Lung (tissue), 11 donors: ENCODE measurements at regions not wholly inside any gene's neighbourhood (a gene's known extent, or its start where the extent isn't known, plus 50 kb on each side); places are given as distances from the start of the nearest gene placed in this dataset.

ENCODE experiments used
- ATAC-seq: fragments of 200-7000 bp; cut with Tn5 transposase; one replicate; pipeline ENCODE4 v1.9.1; 2020; ENCODE audit warnings: moderate number of reproducible peaks; ENCODE audit not compliant: insufficient read depth, low FRiP score
- DNase-seq, 3 donors: peaks; one replicate each; pipeline ENCODE4 v3.0.0-alpha.2; 2013 to 2017
- H3K27ac ChIP-seq, 2 donors: one replicate each; pipeline ENCODE4 v1.5.1; 2013; ENCODE audit warnings: mild to moderate bottlenecking in 2 of 2, moderate library complexity in 2 of 2, control low read depth in 1 of 2, inconsistent platforms in 1 of 2, low read depth in 1 of 2, low read length in 1 of 2
- H3K27me3 ChIP-seq, 3 donors: one replicate each; pipeline ENCODE4 v1.5.1; 2013; ENCODE audit warnings: low read length in 2 of 3; ENCODE audit not compliant: control insufficient read depth in 3 of 3, insufficient read depth in 3 of 3
- H3K36me3 ChIP-seq, 4 donors: one replicate each; pipeline ENCODE4 v1.5.1; 2013; ENCODE audit warnings: low read length in 4 of 4, mild to moderate bottlenecking in 1 of 4, moderate library complexity in 1 of 4; ENCODE audit not compliant: control insufficient read depth in 4 of 4, insufficient read depth in 4 of 4
- H3K4me1 ChIP-seq, 5 donors: one replicate each; pipeline ENCODE4 v1.5.1; 2013; ENCODE audit warnings: low read length in 5 of 5, mild to moderate bottlenecking in 2 of 5, moderate library complexity in 1 of 5; ENCODE audit not compliant: control insufficient read depth in 5 of 5, insufficient read depth in 5 of 5
- H3K4me3 ChIP-seq: one replicate; pipeline ENCODE4 v1.5.1; 2013; ENCODE audit warnings: mild to moderate bottlenecking, control low read depth, moderate library complexity
- H3K9ac ChIP-seq, 2 donors: one replicate each; pipeline ENCODE4 v1.5.1; 2013; ENCODE audit warnings: low read length in 2 of 2, control low read depth in 1 of 2; ENCODE audit not compliant: insufficient read depth in 1 of 2
- H3K9me3 ChIP-seq, 4 donors: one replicate each; pipeline ENCODE4 v1.5.1; 2013; ENCODE audit warnings: low read length in 3 of 4, mild to moderate bottlenecking in 1 of 4, moderate library complexity in 1 of 4; ENCODE audit not compliant: control insufficient read depth in 4 of 4, insufficient read depth in 3 of 4
- CTCF ChIP-seq: IDR thresholded peaks from 2 replicates; pipeline ENCODE4 v1.5.1; 2012; ENCODE audit warnings: mild to moderate bottlenecking; ENCODE audit errors: control extremely low read depth, extremely low read depth
- WGBS, 2 donors: extraction: QIAGEN DNeasy Blood & Tissue Kit; methylation state at CpG; one replicate each; pipeline ENCODE4 v1.1.7; 2013; 5-methylcytosine and 5-hydroxymethylcytosine counted together
- donor health status: control.
- donor health status: control.
- donor health status: Bipolar disorder and iron deficiency.
- donor health status: healthy.
- donor health status: DM: yes; HTN: yes; CAD: no.

- DNase-seq = no peak
- no peaks in the 10 kb centered on the region for H3K27me3 ChIP-seq
- 92 to 94% methylated on average over 20 of the region's 20 CpGs for WGBS, 2 donors
These were observed 193.7 kb downstream of the KIF26A start for GRCh38 chr14:104331871-104332605.

GRCh38 chr14:104332634-104333270, 194.4 kb downstream of the KIF26A start:
- TF ChIP-seq CTCF = no peak
- Histone ChIP-seq H3K9ac (no peak overlapping the region), H3K4me3 (no peak overlapping the region), H3K27ac (no peak overlapping the region), H3K9me3 (peaks cover 0 to 24% (median 3%) of the 10 kb centered on the region in 4 donors), H3K27me3 (no peaks in the 10 kb centered on the region), H3K36me3 (no peaks in the 10 kb centered on the region), H3K4me1 (peaks cover 0 to 29% (median 12%) of the 10 kb centered on the region in 5 donors)
- ATAC-seq (no peak), DNase-seq (peak; percentile 33 to 61 (median 39))
- WGBS, 2 donors = 62 to 63% methylated on average over 14 to 15 of the region's 15 CpGs

More at GRCh38 chr14:104331871-104332605, 193.7 kb downstream of the KIF26A start:
- no peak for TF ChIP-seq CTCF
- Histone ChIP-seq H3K27ac (no peak overlapping the region), H3K9ac (no peak overlapping the region), H3K36me3 (no peaks in the 10 kb centered on the region), H3K4me3 (no peak overlapping the region), H3K9me3 (peaks cover 0 to 21% (median 3%) of the 10 kb centered on the region in 4 donors), H3K4me1 (peaks cover 0 to 29% (median 12%) of the 10 kb centered on the region in 5 donors)
- ATAC-seq = no peak

GRCh38 chr14:104333646-104334423, 195.4 kb downstream of the KIF26A start:
- Histone ChIP-seq H3K27me3 (no peaks in the 10 kb centered on the region), H3K36me3 (no peaks in the 10 kb centered on the region), H3K4me3 (no peak overlapping the region), H3K4me1 (peaks cover 0 to 29% (median 12%) of the 10 kb centered on the region in 5 donors), H3K9me3 (peaks cover 0 to 21% (median 3%) of the 10 kb centered on the region in 4 donors), H3K9ac (no peak overlapping the region), H3K27ac (no peak overlapping the region)
- WGBS, 2 donors = 78 to 85% methylated on average over 39 of the region's 39 CpGs
- DNase-seq (peak; percentile 38 to 91 (median 89)), ATAC-seq (no peak)
- no peak for TF ChIP-seq CTCF
